GM12875 (cell line): ENCODE measurements at regions not wholly inside any gene's neighbourhood (a gene's known extent, or its start where the extent isn't known, plus 50 kb on each side); places are given as distances from the start of the nearest gene placed in this dataset.

ENCODE experiments used
- H3K4me3 ChIP-seq: one replicate; pipeline ENCODE4 v1.5.1; 2011; ENCODE audit warnings: low read depth, low read length, control low read depth
- CTCF ChIP-seq: IDR thresholded peaks from 2 replicates; pipeline ENCODE4 v1.5.1; 2011; ENCODE audit warnings: low read depth, mild to moderate bottlenecking, control low read depth, inconsistent platforms, low read length, moderate library complexity, borderline replicate concordance; ENCODE audit not compliant: insufficient read depth

DNA sequence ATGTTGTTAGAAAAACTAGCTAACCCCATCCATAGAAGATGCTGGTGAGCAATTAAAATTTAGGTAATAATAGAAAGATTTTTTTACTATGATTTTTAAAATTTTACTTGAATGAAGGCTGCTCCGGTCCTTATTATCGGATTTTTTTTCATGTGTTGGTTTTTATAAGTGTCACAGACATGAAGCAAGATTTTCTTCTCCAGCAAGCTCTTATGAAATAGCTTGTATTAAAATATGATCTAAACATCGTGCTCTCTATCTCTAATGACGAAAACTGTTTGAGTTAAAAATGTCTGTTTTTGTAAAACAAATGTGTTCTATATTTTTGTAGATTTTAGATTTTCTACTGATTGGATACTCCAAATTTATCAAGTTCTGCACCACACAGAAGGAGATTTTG is 339.6 kb downstream of the ZNF536 start:
- no peak for TF ChIP-seq CTCF
- no peak overlapping the region for H3K4me3 ChIP-seq

GRCh38 chr19:30711296-30711695 is 339.1 kb downstream of the ZNF536 start:
- H3K4me3 ChIP-seq, result no peak overlapping the region
- no peak for TF ChIP-seq CTCF

DNA sequence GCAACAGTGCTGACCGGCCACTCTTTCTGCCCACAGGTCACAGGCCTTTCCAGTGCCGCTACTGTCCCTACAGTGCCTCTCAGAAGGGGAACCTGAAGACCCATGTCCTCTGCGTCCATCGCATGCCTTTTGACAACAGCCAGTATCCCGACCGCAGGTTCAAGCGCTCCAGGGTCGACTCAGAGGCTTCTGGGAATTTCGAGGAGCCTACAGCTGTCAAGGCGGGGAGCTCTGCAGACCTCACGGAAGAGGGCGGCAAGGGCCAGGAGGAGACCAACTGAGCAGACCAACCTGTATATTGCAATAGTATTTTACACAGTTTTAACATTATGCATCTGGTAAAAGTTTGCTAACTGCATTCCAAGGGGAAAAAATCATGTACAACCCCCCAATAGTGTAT is 338.5 kb downstream of the ZNF536 start:
- TF ChIP-seq CTCF, result no peak
- H3K4me3 ChIP-seq, result no peak overlapping the region

DNA sequence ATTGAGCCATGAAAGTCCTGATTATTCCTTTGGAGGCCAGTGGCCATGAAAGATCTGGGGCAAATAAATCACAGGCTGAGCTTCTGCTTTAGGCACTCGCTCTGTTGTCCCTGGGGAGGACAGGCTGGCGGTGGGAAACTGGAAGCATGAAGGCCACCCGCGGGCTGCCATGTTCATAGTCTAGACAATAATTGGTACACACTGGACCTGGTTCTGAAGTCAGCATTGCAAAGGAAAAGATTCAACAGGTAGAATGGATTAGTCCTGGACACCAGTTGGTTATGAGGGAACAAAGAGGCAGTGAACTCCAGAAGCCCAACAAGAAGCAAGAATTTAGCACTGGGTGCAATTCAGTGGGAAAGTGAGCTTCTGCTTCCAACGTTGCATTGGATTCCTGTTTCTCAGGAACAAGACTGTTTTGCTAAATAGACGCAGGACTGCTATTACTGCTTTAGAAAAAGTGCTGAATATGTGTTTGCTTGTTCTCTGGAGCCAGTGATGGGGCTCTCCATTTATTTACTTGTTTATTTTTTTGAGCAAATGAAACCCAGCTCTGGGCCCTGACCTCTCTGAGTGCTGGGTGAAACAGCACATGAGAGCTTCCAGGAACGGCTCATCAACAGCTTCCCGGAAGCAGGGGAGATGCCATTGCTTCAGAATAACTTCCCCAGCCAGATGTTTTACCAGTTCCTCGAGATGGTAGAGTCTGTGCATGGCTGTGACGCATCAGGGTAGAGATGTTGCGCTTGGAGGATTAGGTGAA is 336.4 kb downstream of the ZNF536 start:
- no peak for TF ChIP-seq CTCF
- H3K4me3 ChIP-seq, result no peak overlapping the region

- H3K4me3 ChIP-seq, result no peak overlapping the region
- TF ChIP-seq CTCF, result no peak
These were observed 332.7 kb downstream of the ZNF536 start for GRCh38 chr19:30704771-30705330.

DNA sequence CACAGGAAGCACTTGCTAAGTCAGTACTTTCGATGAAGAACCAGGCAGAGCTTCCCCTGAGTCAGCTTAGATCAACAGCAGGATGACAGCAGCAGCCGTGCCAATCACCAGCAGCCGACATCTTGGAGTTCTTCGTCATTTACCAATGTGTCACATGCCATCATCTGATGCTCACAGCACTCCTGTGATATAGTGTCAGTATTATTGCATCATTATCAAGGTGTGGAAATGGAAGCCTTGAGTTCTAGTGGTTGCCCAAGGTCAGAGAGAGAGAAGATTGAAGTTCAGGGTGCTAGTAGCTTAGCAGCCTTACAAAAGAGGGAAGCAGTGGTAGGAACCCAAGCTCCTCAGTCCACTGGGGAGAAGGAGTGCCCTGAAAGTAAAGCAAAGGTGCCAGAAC is 331.5 kb downstream of the ZNF536 start:
- TF ChIP-seq CTCF, result no peak
- H3K4me3 ChIP-seq, result no peak overlapping the region

DNA sequence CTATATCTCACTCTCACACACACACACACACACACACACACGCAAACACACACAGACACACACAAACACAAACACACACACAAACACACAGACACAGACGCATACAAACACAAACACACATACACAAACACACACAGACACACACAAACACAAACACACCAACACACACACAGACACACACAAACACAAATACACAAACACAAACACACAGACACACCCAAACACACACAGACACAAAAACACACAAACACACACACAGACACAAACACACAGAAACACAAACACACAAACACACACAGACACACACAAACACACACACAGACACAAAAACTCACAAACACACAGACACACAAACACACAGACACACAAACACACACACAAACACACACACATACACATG is 329.0 kb downstream of the ZNF536 start:
- no peak for TF ChIP-seq CTCF
- H3K4me3 ChIP-seq, result no peak overlapping the region
